ENCODE measurements at regions not wholly inside any gene's neighbourhood (a gene's known extent, or its start where the extent isn't known, plus 50 kb on each side); places are given as distances from the start of the nearest gene placed in this dataset.

- Histone ChIP-seq H3K27me3 (ENCODE audit: control insufficient read depth, extremely low read depth, insufficient read depth, low read length) (peaks cover 3% of the 10 kb centered on the region), H3K79me2 (ENCODE audit: control insufficient read depth, insufficient read depth, low read length) (no peaks in the 10 kb centered on the region), H3K4me3 (ENCODE audit: control insufficient read depth in 2 of 3, extremely low read depth in 1 of 3, insufficient read depth in 2 of 3, low read depth in 1 of 3, low read length in 3 of 3) (no peak overlapping the region), H3K27ac (ENCODE audit: control insufficient read depth, insufficient read depth, low read length) (no peak overlapping the region), H3K36me3 (ENCODE audit: control insufficient read depth in 2 of 2, extremely low read depth in 1 of 2, insufficient read depth in 2 of 2, low read length in 2 of 2) (no peaks in the 10 kb centered on the region), H3K9me1 (ENCODE audit: control insufficient read depth, extremely low read depth, insufficient read depth, low read length) (no peaks in the 10 kb centered on the region), H3K9me3 (ENCODE audit: control insufficient read depth, low read depth, low read length) (no peaks in the 10 kb centered on the region), H3K9ac (ENCODE audit: control insufficient read depth, extremely low read depth, insufficient read depth, low read length) (no peak overlapping the region), H4K20me1 (ENCODE audit: control insufficient read depth, extremely low read depth, insufficient read depth, low read length) (no peaks in the 10 kb centered on the region), H3K4me2 (ENCODE audit: control insufficient read depth, extremely low read depth, insufficient read depth, low read depth, low read length) (no peak overlapping the region), H3K4me1 (ENCODE audit: control insufficient read depth, extremely low read depth, insufficient read depth, low read length) (no peaks in the 10 kb centered on the region), H2AFZ (ENCODE audit: control insufficient read depth, low read length) (no peak overlapping the region)
- DNase-seq (ENCODE audit: low read depth, low spot score) (no peak), FAIRE-seq (no peak)
- dilution Hi-C loops (cut with MboI; ENCODE audit: extremely low pct_ligation_motif_present, low sequenced_read_pairs), result no loop called here
- TF ChIP-seq CTCF (optimal IDR thresholded peaks at IDR 0.05 in 1 of 3, IDR thresholded peaks at IDR 0.05 in 1 of 3, conservative IDR thresholded peaks at IDR 0.05 in 1 of 3; ENCODE audit: extremely low read depth in 1 of 3, insufficient read depth in 2 of 3, low read length in 3 of 3), result no peak
- TF ChIP-seq EZH2 (IDR thresholded peaks at IDR 0.05; ENCODE audit: low read length), result no peak
Observed at GRCh38 chr4:138669479-138670315, 345.9 kb upstream of the NOCT start.

- no peak for TF ChIP-seq CTCF (optimal IDR thresholded peaks at IDR 0.05 in 1 of 3, IDR thresholded peaks at IDR 0.05 in 1 of 3, conservative IDR thresholded peaks at IDR 0.05 in 1 of 3; ENCODE audit: extremely low read depth in 1 of 3, insufficient read depth in 2 of 3, low read length in 3 of 3)
- no peak for TF ChIP-seq EZH2 (IDR thresholded peaks at IDR 0.05; ENCODE audit: low read length)
- H3K9me1 ChIP-seq (ENCODE audit: control insufficient read depth, extremely low read depth, insufficient read depth, low read length), result no peaks in the 10 kb centered on the region
- no peak overlapping the region for H3K27ac ChIP-seq (ENCODE audit: control insufficient read depth, insufficient read depth, low read length)
- peaks cover 3% of the 10 kb centered on the region for H3K27me3 ChIP-seq (ENCODE audit: control insufficient read depth, extremely low read depth, insufficient read depth, low read length)
- H2AFZ ChIP-seq (ENCODE audit: control insufficient read depth, low read length), result no peak overlapping the region
- H4K20me1 ChIP-seq (ENCODE audit: control insufficient read depth, extremely low read depth, insufficient read depth, low read length), result no peaks in the 10 kb centered on the region
- no peaks in the 10 kb centered on the region for H3K9me3 ChIP-seq (ENCODE audit: control insufficient read depth, low read depth, low read length)
- no peaks in the 10 kb centered on the region for H3K36me3 ChIP-seq (ENCODE audit: control insufficient read depth in 2 of 2, extremely low read depth in 1 of 2, insufficient read depth in 2 of 2, low read length in 2 of 2)
- no peaks in the 10 kb centered on the region for H3K4me1 ChIP-seq (ENCODE audit: control insufficient read depth, extremely low read depth, insufficient read depth, low read length)
- no peak for FAIRE-seq
- H3K9ac ChIP-seq (ENCODE audit: control insufficient read depth, extremely low read depth, insufficient read depth, low read length), result no peak overlapping the region
- dilution Hi-C loops (cut with MboI; ENCODE audit: extremely low pct_ligation_motif_present, low sequenced_read_pairs), result no loop called here
- no peak overlapping the region for H3K4me2 ChIP-seq (ENCODE audit: control insufficient read depth, extremely low read depth, insufficient read depth, low read depth, low read length)
- no peak overlapping the region for H3K4me3 ChIP-seq (ENCODE audit: control insufficient read depth in 2 of 3, extremely low read depth in 1 of 3, insufficient read depth in 2 of 3, low read depth in 1 of 3, low read length in 3 of 3)
- DNase-seq (ENCODE audit: low read depth, low spot score), result no peak
- H3K79me2 ChIP-seq (ENCODE audit: control insufficient read depth, insufficient read depth, low read length), result no peaks in the 10 kb centered on the region
Observed at GRCh38 chr4:138668309-138668708, 347.3 kb upstream of the NOCT start.
